ENCODE measurements at regions not wholly inside any gene's neighbourhood (a gene's known extent, or its start where the extent isn't known, plus 50 kb on each side); places are given as distances from the start of the nearest gene placed in this dataset.

DNA sequence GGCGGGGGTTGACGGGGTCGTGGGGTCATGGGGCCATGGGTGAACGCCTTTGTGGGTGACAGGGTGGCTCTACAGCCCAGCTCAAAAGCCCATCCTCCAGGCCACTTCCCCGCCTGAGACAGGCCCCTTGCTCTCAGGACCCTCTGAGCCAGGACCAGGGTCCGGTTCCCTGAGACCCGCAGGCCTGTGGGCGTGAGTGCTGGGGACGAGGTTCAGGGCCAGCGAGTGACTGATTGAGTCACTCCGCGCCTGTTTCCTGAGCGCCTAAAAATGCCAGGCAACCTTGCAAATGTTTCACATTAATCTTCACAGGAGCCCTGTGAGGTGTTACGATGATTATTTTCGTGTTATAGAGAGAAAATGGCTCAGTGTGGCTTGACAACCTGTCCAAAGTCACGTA is 97.8 kb downstream of the ZNF674 start:
- DNase-seq: no peak

DNA sequence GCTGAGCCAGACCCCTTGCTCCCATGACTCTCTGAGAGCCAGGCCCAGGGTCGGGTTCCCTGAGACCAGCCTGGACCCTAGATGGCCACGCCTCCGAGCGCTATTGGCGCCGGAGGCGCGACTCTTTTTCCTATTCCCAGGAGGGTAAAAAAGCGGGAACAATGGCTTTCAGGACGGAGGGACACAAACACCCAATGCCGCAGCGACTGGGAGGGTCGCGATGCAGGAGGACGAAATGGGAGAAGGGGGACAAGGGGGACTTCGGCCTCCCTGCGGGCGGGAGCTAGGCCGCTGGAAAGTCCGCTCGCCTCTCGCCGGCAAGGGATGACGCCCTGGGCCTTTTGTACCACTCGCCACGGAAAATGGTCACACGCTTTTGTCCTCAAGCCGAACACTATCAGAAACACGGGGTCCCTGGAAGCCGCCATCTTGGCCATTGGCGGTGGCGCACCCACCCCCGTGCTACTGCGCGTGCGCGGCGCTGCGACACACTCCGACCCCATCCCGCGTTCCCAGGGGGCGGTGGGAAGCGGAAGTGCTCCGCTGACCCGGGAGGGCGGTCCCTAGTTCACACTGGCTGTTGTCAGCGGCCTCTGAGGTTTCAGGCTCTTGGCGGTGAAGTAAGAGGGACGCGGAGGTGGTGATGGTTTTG is 98.4 kb downstream of the ZNF674 start:
- peak; percentile 81 to 86 for DNase-seq

DNA sequence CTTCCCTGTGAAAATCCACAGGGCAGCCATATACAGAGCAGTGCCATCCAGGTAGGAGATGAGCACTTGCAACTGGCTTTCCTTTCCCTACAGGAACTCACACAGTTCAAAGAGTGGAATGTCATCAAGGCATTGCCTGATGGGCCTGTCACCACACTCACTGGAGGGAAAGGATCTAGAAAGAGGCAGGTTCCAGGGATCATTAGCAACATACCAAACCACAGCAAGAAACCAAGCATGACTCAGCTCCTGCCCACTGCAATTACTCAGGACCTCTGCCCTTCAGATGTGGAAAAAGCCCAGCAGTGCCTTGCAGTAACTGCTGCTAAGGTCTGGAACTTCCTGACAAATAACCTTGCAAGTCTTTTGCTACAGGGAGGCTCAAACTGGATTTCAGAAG is 101.2 kb downstream of the ZNF674 start:
- no peak for DNase-seq

DNA sequence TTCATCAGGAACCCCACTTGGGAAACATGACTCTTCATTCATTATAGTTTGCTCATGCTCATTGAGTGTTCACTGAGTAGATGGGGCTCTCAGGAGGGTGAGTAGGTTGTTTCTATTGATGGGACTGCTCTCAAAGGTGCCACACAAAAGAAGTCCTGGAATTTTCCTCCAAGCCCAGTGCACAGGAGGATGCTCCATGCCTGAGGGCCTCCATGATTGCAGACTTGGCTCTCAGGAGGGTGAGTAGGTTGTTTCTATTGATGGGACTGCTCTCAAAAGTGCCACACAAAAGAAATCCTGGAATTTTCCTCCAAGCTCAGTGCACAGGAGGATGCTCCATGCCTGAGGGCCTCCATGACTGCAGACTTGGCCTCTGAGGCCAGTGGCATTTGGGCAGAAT is 108.5 kb downstream of the ZNF674 start:
- no peak for DNase-seq

DNA sequence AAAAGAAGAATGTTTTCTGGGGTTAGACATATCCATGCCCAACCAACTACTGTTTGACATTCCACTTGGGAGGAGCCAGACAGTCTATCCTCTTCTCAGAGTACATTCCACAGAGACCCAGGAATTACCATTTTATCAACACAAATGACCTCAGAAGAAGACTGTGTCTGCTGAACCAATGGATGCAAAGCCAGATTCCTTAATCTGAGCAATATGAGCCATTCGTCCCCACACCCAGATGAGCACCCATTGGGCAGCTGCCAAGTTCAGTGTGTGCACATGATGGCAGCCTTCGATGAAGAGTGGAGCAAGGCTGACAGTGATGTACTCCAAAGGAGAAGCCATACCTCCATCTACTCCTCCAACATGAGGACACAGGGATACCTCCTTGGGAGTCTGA is 111.3 kb downstream of the ZNF674 start:
- no peak for DNase-seq

DNA sequence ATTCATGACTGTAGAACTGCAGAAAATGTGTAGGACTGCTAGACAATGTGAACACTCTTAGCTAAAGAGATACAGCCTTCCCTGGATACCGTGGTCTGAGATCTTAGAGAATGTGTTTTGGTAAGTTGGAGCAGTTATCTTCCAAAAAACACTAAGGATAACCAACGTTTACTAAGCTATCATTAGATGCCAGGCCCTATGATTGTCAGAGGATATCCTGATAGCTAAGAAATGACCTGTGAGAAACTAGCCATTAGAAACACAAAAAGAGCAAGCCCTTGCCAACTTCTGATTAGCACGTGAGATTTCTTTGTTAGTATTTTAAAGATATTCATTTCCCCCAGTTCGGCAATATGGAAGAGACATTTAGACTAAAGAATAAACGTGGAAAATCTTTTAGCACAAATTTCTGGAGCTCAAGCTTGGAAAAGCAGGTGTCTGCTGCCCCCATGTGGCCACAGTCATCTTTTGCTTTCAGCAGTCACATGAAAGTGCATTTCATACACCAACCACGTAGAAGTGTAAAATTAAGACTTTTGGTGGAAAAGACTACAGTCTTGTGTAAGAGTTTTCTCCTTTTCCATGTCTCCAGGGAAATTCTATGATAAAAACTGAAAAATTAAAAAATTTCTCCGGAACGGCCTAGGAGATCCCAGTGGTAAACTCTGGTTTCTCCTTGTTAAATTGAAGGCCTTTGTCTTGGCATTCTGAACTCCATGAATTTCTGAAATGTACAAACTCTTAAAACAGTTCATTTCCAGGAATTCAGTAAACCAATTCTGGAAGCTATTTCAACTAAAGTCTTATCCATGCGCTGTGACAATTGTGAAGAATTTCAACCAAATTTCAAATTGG is 136.4 kb downstream of the ZNF674 start:
- DNase-seq: peak; percentile 59 to 72

DNA sequence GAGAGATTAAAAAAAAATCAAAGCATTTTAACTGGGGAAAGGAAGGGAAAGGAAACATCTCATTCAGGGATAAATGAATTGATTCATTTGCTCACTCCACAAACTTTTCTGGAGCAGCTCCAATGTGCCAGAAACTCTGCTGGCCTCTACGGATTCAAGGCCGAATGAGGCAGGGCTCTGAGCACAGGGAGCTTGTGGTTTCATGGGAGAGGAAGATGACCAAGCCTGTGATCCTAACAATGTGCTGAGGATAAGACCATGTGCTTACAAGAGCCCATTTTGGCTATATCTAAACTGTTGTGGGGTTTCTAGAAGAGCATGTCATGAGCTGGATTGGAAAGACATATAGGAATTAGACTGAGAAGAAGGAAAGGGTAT is 137.5 kb downstream of the ZNF674 start:
- DNase-seq: no peak

DNA sequence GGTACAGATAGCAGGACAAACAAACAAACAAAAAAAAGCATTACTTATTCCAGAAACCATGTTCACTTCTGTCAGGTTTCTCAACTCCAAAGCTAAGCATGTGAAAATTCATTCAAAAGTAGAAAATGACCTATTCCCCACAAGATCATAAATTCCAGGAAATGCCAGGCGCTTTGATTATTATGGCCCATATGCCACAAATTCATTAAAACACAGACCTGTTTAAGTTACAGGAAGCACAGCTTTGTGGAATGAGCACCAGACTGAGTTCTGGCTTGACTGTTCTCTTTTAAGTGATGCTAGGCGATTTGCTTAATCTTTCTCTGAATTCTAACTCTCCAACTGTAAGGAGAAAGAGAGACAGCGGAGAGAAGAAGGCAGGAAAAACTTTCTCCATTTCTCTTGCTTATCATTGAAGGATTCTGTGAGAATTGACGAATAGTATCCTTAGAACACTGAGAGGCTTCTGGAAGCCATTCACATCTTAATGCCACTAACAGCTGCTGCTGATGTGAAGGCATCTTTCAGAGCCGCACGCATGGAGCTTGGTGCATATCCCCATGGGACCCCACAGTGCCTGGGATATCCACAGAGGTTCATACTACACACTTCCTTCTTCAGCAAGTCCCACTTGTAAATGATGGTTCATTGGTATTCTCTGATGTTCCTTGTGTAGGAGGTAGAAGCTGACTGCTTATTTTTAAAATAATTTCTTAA is 138.0 kb downstream of the ZNF674 start:
- DNase-seq: no peak

DNA sequence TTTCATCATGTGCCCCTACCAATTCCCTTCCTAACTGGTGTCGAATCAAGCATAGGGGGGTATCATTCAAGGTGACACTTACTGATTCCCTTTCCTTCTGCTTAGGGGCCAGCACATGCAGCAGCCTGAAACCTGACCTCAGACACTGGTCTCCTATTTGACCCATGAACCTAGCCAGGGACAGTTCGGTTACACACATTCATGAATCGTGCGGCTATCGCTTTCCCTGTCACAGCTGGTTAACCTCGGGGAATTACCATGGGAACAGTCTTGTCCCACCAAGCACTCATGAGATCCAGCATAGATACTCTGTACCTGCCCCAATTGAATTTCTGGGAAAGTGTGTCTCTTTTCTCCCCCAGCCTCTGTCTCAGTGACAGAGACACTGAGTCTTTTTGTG is 140.4 kb downstream of the ZNF674 start:
- no peak for DNase-seq

DNA sequence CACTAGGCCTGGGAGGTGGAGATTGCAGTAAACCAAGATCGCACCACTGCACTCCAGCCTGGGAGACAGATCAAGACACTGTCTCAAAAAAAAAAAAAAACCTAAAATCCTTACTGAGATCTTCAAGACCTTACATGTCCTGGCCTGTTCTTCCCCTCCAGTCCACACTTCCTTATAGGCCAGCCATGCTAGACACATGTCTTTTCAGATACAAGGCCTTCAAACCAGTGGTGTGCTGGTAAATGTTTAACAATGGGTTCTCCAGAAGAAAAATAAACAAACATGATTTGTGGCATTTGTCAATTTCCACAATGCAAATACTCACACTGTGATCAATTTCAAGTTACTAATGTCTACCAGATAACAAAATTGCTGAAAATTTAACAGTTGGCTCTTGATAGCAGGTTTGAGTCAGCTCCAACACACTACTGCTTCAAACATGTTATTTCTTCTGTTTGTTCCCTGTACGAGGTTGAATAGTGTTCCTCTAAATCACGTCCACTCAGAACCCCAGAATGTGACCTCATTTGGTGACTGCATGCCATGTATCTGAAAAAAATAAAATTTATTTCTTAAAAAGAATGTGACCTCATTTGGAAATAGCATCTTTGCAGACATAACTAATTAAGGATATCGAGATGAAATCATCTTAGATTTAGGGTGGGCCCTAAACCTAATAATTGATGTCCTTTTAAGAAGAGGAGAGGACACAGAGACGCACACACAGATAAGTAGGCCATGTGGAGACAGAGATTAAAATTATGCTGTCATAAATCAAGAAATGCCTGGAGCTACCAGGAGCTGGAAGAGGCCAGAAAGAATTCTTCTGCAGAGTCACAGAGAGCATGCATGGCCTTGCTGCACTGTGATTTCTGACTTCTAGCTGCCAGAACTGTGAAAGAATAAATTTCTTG is 144.4 kb downstream of the ZNF674 start:
- no peak for DNase-seq

DNA sequence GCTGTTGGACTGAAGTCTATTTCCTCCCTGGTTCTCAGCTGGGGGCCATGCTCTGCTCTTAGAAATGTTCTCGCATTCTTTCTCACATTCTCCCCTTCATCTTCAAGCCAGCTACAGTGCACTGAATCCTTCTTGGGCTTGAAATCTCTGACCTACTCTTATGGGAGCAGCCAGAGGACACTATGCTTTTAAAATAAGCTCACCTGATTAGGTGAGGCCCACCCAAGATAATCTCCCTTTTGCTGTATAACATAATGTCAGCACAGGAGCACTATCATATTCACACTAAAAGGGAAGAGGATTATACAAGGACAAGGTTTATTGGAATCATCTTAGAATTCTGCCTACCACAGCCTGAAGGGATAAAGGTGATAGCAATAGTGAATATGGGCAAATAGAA is 146.3 kb downstream of the ZNF674 start:
- DNase-seq: no peak

DNA sequence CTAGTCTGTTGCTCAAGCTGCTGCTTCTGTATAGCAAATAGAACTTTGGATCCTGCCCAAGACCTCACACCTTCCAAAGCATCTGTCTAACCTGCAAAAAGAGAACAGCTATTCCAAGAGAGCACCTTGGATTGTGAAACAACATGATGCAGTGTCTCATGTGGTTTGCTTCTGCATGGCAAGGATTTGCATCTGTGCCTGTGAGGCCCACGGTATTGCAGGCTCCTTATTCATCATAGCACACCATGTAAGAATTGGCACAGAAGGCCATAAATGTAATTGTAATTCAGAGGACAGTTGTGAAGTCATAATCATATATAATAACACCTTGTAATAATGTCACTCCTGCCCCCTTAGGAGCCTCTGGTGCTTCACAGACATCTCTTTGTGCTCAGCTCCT is 147.1 kb downstream of the ZNF674 start:
- no peak for DNase-seq

DNA sequence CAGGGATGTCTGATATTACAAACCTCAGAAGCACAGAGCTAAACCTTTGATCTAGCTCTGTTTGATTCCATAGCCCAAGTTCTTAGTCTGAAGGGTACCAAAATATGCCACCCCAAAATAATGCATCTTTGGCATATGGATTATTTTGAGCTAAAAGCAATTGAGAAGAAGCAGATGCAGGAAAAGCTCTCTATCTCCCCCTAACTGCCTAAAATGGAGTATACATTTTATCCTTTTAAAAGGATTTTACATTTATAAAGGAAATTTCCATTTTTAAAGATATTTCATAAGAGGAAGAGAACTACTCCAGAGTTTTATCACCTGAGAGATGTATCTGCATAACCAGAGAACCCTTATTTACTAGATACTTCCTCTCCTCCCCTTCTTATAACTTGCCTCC is 158.7 kb downstream of the ZNF674 start:
- no peak for DNase-seq

DNA sequence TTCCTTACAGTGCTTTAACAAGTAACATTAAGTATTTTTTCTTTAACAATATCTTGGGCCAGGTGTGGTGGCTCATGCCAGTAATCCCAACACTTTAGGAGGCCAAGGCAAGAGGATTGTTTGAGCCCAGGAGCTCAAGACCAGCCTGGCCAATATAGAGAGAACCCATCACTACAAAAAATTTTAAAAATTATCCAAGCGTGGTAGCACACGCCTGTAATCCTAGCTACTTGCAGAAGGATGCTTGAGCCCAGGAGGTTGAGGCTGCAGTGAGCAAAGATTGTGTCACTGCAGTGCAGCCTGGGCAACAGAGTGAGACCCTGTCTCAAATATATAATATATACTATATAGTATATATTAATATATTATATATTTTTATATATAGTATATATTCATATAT is 162.2 kb downstream of the ZNF674 start:
- DNase-seq: no peak

DNA sequence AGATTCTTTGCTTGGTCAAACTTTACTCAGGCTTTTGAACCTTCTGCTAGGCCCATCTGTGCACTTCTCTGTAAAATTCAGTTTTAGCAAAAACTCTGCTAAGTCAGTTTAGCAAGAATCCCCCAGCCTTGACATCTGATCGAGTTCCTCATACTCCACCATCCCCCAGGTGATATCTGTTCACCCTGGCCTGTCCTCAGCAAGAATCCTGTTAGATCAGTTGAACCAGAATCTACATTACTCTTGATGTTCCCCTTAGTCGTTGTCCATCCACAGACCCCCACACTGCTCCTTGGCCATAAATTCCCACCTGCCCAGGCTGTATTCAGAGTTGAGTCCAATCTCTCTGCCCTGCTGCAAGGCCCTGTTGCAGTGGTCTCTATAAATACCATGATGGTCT is 162.6 kb downstream of the ZNF674 start:
- DNase-seq: no peak

DNA sequence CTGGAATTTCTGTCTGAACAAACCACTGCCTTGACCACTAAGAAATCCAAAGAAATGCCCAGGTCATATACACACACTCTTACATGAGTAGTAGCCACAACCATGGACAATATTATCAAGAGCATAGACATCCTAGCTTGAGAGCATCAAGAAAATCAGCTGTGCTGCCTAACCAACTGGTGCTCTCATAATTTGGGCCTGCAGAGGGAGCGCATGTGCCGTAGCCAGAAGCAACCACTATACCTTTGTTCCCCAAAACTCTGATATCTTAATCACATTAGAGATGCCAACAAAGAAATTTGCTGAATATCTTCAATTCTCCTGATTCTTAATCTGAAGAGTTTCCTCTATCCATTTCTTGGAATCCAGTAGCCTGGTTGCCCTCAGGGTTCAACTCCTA is 163.6 kb downstream of the ZNF674 start:
- DNase-seq: peak; percentile 15 to 25

DNA sequence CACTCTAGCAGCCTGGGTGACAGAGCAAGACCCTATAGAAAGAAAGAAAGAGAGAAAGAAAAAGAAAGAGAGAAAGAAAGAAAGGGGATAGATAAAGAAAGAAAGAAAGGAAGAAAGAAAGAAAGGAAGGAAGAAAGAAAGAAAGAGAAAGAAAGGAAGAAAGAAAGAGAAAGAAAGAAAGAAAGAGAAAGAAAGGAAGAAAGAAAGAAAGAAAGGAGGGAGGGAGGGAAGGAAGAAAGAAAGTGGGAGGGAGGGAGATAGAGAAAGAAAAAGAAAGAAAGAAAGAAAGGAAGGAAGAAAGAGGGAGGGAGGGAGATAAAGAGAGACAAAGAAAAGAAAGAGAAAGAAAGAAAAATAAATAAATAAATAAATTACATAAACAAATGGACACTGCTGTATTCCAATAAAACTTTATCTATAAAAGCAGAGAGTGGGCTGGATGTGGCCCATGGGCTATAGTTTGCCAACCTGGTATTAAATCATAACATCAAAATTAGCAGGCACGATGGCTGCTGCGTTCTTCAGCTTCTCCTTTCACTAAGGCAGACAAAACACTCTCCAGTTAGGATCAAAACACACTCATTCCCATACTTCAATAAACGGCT is 165.0 kb downstream of the ZNF674 start:
- DNase-seq: no peak

DNA sequence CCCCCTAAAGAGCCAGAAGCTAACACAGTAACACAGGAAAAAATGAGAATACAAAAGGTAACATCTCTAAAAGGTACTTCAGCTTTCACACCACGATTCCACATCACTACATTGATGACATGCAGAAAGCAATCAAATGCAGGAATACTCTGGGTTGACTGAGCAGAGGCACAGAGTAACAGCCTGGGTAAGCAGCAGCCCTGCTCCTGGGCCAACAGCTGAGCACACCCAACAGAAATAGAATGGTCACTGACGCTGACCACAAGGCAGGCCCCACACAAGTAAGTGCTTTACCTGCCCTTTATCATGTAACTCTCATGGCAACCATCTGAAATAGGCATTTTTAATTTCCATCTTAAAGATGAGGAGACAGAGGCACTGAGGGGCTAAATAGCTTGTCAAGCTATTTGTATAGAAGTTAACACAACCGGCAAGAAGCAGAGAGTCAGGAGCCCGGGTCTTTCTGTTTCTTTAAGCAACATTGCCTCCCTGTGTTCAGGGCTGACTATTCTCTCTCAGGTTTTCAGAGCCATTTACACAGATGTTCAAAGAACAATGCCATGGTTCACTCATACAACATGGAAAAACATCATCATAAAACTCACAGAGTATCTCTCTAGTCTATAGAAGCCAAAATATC is 168.9 kb downstream of the ZNF674 start:
- DNase-seq: peak; percentile 27 to 31

DNA sequence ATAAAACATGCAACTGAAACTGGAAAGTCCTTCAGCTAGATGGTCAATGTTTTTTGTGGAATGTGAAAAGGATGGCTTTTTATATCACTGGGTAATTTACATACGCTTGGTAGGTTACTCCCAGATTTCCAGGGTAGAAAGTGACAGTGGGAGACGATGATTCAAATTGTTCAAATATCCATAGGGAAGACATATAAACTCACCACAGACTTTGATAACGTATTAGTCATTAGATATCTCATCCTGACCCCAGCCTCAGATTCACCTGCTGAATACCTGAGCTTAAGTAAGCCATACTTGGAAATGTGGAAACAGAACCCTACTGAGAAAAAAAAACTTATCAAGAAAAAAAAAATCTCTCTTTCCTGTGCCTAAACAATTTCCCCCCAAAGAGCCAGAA is 169.4 kb downstream of the ZNF674 start:
- DNase-seq: no peak

DNA sequence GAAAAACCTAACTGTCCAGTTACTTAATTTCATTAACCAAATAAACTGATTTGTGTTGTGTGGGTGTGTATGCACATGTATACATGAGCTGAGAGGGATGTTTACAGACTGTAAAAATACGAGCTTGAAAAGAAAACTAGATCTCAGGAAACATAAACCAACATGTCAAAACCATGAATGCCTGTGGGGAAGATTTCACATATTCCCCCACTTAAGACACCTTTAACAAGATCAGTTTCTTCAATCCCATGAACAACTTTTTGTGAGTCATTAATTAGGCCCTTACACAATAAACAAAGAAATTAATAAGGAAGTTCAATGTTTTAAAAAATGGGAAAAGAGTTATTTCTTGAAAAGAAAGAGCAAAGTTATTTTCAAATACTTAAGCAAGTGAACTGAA is 170.8 kb downstream of the ZNF674 start:
- no peak for DNase-seq

DNA sequence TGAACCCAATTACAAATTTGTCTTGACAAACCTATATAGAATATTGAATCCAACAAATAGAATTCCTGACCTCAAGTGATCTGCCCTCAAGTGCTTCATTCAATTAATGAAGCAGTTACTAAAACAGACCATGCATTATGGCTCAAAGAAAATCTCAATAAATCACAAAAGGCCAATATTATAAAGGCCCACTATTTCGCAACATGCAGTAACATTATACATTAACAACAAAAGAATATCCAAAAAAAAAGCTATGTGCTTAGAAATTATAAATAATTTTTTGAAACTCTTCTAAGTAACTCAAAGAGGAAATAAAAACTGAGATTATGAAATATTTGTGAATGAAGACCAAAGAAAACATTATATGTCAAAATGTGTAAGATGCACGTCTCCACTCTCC is 177.7 kb downstream of the ZNF674 start:
- no peak for DNase-seq
